HG03196 (cell line): ENCODE measurements at regions not wholly inside any gene's neighbourhood (a gene's known extent, or its start where the extent isn't known, plus 50 kb on each side); places are given as distances from the start of the nearest gene placed in this dataset.

Source experiments
- ATAC-seq: cut with Tn5 transposase; IDR thresholded peaks from one replicate; pipeline ENCODE4 v1.9.1; 2021; ENCODE audit not compliant: unreplicated experiment

DNA sequence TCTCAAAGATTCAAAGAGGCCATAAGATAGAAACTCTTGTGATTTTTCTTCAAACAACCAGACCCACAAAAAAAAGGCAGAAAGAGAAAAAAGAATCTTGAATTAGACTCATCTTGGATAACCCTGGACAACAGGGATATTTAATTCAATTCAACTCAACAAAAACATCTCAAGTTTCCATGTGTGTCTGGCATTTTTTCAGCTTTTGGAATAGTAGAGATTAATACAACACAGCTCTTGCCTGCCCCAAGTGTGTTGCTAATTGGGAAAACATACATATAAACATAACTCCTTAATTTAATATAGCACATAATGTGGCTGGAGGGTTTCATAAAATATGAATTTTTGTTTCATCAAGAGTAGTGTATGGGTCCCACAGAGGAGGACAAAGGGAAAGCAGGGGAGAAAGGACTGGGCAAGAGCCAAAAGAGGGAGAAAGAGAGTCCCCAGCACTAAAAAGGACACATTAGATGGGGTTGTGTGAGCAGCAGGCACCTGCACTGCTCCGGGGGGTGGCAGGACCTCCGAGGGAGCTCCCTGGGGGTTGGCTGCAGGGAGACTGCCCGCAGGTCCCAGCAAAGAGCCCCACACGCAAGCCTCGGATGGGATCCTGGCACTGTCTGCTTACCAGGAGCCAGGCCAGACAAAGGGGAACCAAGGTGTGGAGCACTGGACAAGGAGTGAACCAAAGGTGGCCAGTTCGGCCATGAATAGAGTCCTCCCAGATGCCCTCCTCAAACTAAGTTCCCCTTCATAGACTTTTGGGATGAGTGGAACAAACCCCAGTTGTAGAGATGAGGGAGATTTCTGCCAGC lies 65.6 kb upstream of the TMEM72 start:
- ATAC-seq: no peak

DNA sequence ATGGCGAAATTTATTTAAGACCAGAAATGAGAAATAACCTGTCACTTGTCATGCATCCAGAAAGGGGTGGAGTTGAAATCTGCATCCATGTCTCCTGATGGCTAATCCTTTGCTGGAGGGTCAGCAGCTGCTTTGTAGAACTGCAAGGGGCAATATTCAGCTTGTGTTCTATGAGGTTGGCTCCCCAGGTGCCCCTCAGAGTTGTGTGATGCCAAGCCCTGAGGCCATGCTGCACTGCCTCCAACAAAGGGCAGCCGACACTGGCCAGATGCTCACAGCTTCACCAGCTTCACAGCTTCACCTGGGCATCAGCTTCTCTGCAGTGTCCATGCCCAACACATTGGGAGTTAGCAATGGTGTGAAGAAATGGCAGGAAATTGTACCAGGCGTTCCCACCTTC lies 64.0 kb upstream of the TMEM72 start:
- ATAC-seq: no peak

DNA sequence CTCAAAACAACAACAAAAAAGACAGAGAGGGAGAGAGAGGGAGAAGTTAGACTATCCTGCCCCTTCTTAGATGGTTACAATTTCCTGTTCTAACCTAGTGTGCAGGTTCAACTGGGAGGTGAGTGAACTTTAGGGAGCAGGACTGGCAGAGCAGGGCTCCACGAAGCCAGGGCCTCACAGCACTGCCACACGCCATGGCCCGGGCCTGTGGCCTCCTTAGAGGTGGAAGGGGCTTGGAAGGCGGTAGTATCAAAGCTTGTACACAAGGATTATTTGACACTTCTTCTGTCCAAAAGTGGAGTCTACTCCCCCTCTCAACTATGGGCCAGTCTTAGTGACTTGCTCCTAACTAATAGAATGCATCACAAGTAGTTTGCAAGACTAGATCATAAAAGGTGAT lies 62.9 kb upstream of the TMEM72 start:
- no peak for ATAC-seq

DNA sequence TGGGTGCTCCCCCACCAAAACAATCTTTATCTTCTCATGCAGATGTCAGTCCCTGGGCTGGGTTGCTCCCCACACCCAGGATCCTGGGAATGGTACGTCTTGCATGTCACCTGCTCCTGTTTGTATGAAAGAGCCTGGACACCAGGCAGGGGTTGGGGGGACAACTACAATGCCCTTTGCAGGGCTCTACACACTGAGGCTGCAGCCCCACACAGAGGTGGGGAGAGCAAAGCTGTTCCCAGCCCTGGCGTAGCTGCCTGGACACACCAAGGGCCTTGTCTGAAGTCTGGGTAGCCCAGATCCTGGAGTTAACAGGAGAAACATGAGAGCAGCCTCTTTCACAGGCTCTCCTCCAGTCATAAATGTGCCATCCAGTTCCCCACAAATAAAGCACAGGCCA lies 61.2 kb upstream of the TMEM72 start:
- ATAC-seq: no peak

DNA sequence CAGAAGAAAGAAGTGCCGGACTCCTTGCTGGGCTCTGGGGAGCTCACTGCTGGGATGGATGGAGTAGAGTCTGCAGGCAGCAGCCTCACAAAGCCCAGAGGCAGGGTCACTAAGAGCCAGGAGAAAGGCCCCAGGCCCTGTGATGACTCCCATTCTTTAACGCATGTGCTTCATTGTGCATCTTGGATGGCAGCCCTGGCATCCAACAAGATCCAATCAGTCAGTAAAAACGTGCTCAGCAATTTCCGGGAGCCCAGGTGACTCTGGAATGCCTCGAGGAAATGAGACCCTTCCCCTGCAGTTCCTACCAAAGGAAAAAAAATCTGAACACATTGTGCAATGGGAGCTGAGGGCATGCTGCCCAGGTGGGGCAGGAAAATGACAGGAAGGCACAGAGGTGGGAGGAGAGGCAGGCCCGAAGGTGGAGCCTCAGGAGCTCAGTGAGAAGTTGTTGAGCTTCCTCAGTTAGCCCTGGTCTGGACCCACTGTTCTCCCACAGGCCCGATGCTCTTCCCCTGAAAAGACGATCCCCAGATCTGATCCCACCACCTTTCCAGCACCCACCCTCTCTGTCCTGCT lies 60.7 kb upstream of the TMEM72 start:
- no peak for ATAC-seq

DNA sequence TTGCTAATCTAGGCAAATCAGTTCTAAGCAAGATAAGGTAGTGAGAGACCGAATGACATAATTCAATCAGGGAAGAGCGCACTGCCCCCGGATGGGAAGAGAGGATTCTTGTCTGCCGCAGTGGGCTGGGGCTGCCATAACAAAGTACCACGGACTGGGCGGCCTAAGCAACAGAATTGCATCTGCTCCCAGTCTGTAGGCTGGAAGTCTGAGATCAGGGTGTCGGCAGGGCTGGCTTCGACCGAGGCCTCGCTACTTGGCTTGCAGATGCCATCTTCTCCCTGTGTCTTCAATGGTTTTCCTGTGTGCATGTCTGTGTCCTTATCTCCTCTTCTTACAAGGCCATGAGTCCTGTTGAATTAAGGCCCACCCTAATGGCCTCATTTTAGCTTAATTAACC lies 59.7 kb upstream of the TMEM72 start:
- ATAC-seq: no peak

DNA sequence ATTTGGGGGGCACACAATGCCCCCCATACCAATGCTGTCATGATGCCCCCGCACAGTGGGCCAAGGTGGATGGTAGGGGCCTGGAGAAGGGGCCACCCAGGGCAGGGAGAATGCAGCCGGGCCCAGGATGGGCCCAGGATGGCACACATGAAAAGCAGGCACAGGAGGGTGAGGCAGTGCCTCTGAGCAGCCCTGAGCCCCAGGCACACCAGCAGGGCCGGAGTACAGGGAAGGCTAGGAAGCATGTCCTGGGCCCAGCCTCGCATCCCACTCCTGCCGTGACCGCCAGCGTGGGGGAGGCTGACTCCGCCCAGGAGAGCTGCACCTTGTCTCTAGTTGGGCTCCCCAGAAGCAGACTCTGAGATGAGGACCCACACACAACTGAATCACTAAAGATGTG lies 59.3 kb upstream of the TMEM72 start:
- no peak for ATAC-seq

DNA sequence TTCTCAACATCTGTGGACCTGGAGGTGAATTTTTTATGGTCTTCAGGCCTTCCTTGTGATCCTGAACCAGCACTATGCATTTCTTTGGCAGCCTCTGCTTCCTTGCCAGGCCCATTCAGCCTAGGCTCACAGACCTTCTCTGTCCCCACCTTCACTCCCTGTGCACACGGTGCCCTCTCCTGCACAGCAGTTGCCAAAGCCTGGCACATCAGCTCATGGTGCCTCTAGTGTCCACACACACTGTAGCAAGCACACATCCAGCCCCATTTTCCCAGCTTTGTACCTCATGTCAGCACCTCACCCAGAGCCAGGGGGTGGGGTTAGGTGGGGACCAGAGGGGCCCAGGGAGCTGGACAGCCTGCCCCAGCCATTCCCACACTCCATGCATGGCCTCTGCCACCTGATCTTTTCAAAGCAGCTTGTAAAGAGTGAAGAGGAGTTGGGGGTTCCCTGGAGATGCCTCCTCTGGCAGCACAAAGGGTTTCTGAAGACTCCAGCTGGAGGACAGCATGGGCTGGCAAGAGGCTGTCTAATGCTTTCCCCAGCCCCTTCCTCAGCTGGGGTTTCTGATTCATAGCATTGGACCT lies 57.9 kb upstream of the TMEM72 start:
- ATAC-seq: no peak

DNA sequence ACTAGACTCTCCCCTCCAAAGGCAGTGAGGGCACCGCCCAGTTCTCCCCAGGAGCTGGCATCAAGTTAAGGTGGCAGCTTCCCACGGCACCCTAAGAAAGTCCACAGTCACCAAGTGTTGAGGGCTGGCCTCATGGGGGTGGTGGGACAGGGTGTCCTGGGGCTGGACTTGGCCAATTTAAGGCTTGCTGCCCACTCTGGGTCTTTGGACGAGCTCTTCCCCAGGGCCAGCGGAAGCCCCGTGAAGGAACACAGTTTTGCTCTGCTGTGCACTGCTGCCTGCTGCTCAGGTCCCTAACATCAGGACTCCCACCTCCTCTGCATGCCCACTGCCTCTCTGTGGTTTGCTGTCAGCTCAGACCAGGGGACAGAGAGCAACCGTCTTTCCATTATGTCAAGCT lies 57.3 kb upstream of the TMEM72 start:
- ATAC-seq: no peak

DNA sequence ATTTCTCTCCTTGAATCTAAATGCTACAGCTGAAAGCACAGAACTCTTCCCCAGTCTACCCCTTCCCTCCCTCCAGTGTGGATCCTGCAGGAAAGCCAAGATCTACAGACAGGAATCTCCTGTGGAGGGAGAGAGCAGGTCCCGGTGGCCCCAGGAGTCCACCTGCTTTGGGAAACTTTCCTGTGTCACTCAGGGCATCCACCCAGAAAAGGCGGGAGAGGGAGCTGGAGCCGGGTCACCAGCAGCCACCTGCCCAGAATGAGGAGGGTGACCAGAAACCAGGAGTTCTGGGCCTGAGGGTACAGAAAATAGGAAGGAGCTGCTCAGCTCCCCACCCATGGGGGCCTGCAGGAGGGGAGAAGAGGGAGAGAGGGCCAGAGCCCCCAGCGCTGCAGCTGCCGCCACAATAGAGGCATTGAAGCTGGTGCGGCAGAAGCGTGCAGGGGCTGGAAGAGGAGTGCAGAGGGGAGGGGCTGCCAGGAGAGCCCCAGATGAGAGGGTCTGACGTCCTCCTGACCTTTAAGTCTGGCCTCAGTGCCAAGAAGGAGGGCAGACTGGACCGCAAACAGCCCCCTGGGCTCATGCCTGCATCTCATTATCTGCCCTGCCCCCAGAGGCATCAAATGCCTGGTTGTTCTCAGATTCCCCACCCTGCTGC lies 56.3 kb upstream of the TMEM72 start:
- no peak for ATAC-seq

DNA sequence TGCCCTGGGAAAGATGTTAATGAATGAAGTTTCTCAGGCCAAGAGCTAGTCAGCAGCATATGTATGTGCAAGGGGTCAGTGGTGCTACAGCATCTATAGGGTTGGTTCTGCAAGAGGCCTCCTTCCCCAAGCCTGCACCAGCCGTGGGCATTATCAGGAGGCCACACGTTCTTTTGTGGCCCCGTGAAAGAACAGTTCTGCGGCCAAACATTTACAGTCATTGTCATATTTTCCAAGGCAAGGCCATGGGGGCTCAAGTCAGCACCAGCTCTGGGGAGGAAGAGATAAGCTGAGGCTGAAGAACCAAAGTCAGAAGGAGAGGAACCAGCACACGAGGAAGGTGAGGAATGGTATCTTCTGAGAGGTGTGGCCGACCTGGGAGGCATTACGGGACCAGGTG lies 54.4 kb upstream of the TMEM72 start:
- no peak for ATAC-seq

DNA sequence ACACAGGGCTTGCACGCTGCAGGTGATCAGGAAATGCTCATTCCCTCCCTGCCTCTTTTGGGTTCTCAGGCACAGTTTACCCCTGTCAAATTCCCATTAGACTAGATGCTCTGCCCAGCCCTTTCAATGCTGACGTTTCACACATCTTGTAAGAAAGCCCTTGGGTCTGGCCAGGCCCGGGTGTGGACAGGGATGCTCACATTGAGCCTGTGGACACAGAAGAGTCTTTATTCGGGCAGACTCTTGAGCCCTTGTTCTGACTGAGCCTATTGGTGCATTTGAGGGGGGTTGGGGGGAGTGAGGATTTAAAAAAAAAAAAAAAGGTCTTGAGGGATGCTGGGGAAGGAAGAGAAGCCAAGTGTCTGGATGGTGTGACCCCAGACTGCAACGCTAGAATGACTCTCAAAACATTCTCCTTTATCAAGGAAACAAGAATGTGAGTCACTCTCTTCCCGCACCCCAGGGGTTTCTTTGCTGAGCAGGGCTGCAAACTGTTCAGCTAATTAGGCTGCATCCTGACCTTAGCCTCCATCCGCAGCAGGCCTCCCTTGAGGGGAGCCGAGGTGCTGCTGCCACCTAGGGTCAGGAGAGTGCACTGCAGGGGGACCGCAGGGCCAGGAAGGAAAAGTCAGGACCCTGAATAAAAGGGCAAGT lies 53.6 kb upstream of the TMEM72 start:
- ATAC-seq: no peak

DNA sequence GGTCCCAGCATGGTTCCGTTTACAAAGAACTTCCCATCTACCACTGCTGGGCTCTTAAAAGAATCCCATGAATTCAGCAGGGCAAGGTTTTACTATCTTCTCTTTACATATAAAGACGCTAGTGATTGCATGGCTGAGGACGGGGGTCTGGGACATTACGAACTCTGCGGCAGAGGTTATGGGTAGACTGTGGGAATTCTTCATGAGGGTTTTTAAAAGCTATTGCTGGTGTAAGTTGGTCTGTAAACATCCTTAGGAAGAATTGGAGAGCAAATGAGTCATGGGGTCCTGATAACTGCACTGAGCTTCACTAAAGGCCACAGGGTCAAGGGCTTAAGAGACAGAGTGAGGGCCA lies 53.1 kb upstream of the TMEM72 start:
- ATAC-seq: no peak

DNA sequence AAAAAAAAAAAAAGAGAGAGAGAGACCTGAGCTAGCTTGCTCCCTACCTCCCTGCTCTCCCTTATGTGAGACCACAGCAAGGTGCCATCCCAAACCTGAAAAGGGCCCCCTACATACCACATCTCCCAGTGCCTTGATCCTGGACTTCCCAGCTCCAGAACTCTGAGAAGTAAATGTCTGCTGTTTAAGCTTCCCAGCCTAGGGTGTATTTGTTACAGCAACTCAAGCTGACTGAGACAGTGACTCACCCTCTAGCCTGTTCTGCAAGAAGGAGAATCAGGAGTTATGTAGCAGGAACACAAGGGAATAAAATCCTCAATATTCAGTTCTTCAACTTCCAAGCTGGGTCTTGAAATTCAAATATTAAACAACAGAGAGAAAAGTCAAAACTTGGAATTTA lies 52.1 kb upstream of the TMEM72 start:
- no peak for ATAC-seq

DNA sequence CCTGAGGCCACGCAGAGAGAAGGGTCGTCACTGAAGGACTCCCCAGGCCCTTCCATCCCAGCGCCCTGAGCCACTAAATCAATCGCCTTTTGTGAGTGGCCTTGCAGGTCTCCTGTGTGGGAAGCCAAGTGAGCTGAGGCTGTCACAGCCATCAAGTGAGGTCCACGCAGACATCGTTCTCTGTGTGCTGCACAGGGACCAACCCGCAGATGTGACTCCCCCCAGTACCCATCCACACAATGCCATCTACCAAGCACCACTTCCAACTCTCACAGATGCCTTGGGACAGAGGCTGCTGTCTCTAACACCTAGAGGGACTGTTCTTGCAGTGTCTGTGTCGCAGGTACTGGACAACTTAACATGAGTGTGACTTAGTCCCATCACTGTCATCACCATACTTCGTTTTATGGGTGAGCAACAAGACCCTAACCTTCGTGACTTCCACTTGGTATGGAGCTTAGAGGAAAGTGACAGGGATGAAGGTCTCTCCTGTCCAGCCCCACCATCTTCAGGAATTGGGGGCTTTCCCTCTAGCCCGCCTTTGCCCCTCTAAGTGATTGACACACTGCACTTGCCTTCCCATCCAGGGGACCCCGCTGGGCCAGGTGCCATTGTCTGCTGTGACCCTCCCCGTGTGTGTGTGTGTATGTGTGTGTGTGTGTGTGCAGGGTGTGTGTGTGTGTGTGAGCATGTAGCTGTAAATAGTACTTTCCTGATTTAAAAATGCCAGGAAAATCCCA lies 51.4 kb upstream of the TMEM72 start:
- ATAC-seq: no peak

DNA sequence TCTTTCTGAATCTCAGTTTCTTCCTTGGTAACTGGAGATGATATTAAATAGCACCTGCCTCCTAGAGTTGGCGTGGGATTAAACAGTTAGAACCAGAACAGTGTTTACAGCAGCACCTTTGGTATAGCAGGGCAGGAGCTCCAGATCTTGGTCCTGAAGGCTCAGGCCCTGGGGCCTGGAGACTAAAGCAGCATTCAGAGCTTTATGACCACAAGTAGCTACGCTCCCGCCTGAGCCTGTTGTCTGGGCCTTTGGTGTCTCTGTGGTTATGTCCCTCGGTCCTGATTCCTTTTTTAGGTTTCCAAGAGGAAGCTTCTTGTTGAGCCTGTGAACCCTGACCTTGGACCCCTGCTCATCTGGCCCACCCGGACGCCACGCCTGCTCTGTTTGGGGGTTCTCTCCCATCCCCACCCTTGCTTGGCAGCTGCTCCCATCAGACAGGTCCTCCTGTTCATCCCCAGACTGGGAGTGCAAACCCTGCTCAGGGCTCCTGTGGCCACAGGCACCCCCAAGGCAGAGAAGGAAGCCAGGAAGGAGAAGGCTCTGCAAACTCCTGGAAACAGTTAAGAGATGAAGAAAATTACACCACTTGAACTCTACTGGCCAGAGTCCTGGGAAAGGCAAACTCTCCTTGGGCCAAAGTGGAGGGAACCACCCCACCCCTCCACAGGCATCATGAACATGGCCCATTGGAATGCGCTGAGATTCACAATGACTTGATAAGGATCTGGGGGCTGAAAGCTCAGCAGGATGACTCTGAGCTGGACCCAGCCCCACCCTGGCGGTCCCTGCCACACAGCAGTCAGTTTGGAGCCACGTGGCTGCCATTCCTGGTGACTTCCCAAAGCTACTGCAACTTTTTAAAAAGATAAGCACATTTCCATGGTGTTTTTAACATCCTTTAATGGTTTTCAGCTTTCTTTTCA lies 50.1 kb upstream of the TMEM72 start:
- no peak for ATAC-seq
